Daoy (cell line): ENCODE measurements at regions not wholly inside any gene's neighbourhood (a gene's known extent, or its start where the extent isn't known, plus 50 kb on each side); places are given as distances from the start of the nearest gene placed in this dataset.
A peak's percentile ranks its signal among the peaks of the same experiment; 100 is the strongest.

Experiments
- DNase-seq: peaks from one replicate; pipeline ENCODE4 v3.0.0-alpha.2; 2015; ENCODE audit warnings: low read depth

DNA sequence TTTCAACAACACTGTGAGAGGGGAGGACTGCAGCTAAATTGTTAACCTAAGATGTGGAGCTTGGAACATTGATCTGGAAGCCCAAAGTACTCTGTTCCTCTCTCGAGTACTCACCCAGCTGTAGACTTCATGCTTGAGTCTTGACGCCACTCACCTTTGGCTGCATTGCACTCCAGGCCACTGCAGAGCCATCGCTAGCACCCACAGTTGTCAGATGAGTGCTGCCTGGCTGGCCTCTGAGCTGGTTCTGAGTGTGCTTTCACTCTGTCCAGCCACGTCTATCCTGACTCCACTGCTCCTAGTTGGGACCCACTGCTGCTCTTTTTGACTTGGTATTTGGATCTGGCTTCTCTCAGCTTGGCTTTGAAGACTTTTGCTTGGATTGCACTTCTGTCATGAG is 552.1 kb downstream of the DCDC2C start:
- no peak for DNase-seq

DNA sequence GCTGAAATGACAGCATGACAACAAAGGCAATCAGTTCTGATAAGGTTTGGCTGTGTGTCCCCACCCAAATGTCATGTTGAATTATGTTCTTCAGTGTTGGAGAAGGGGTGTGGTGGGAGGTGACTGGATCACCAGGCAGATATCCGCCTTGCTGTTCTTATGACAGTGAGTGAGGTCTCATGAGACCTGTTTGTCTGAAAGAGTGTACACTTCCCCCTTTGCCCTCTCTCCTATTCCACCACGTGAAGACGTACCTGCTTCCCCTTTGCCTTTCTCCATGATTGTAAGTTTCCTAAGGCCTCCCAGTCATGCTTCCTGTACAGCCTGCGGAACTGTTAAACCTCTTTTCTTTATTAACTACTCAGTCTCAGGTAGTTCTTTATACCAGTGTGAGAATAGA is 553.0 kb downstream of the DCDC2C start:
- no peak for DNase-seq

DNA sequence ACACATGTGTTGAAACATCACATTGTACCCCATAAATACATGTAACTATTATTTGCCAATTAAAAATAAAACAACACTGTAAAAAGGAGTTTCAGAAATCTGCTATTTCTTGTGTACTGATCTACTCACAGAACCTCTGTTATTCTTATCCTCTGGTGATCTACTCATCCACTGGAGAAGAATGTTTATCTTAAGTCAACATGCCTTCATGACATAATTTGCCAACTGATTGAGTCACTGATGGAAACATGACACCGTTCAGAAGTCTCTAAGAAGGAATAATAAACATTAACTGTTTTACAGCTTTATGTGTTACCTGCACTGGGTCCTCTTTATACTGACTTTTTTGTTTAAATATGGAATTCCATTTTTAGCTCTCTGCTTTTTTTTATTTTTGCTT is 555.2 kb downstream of the DCDC2C start:
- DNase-seq, result peak; percentile 70

DNA sequence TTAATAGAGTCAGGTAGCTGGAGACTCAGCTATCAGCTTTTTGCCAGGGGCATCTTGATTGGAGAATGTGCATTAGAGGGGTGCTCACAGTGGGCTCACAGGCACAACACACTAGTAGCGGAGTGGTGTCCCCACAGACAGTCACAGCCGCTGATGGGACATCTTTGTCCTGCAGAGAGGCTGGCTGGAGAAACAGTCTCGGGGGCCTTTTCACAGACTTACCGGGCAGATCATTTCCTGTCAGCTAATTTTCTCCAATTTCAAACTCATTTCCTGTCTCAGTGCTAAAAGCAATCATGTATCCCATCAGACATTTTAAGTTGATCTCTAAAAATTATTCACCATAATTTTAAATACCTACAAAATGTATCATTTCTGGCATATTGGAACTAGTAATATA is 562.6 kb downstream of the DCDC2C start:
- no peak for DNase-seq

DNA sequence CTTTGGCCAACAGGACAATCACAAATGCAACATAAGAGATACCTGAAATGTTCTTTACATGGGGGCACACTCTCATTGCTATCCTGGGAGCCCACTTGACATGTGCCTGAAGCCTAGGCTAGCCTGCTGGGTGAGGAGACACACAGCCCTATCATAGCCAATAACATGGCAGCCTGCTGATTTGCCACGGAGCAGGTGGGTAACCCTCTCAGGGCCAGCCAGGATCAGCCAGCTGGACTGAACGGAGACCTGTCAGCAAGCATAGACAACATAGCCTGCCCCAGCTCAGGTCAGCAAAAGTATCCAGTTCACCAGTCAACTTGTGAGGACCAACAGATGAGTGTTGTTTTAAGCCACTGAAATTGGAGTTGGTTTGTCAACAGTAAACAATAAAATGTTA is 566.5 kb downstream of the DCDC2C start:
- DNase-seq, result no peak

DNA sequence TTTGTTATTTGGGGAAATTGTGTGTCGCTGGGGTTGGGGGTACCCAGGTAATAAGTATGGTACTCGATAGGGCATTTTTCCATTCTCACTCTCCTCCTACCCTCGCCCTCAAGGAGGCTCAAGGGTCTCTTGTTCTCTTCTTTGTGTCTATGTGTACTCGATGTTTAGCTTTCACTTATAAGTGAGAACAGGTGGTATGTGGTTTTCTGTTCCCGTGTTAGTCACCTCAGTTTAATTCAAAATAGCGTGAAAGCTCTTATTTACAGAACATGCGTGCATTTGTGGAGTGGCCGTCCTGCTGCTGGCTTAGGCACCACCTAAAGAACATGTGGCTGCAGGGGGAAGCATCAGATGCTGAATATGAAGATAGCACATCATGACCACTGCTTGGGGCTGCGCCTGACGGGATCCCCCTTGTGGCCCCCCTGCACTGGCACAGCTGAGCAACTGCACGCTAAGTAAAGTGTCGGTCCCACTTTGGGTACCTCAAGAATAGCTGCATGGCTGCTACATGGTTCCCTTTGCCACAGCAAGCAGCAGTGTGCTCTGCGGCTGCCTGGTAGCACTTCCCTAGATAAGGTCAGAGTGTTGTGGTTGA is 569.0 kb downstream of the DCDC2C start:
- DNase-seq, result peak; percentile 35

DNA sequence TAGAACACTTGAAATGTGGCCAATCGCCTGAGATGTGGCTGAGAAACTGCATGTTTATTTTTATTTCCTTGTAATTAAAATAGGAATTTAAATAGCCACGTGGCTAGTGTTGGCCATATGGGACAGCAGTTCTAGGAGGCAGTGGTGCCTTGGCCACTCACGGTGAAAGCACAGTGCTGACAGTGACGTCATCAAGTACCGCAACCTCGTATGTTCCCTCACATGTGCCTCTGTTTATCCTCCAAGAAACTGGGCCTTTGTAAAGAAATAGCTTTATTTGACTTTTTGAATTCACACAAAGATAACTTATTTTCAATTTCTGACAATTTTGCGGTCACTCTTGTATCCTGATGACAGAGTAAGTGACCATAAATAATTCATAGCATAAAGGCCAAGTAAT is 575.0 kb downstream of the DCDC2C start:
- no peak for DNase-seq

DNA sequence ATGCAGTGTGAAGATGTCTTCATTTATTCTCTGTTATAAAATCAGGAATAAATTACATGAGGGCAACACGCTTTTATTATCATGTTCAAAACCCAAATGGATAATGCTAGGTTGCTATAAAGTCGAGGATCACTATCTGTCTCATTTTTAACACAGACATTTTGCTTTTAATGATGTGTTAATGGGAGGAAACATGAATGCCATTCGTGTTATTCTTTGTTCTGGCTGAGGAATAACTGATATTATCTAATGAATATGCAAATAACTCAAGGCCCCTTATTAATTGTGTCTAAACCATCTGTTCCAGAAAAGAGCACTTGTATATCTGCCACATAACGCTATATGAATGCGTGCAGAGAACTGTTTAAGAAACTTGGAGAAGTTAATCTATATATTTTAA is 576.1 kb downstream of the DCDC2C start:
- no peak for DNase-seq

DNA sequence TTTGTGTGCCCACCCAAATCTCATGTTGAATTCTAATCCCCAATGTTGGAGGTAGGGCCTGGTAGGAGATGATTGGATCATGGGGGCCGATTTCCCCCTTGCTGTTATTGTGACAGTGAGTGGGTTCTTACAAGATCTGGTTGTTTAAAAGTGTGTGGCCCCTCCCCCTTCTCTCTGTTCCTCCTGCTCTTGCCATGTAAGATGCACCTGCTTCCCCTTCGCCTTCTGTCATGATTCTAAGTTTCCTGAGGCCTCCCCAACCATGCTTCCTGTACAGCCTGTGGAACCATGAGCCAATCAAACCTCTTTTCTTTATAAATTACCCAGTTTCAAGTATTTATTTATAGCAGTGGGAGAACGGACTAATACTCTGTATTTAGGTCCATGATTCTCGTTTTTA is 588.1 kb downstream of the DCDC2C start:
- no peak for DNase-seq

DNA sequence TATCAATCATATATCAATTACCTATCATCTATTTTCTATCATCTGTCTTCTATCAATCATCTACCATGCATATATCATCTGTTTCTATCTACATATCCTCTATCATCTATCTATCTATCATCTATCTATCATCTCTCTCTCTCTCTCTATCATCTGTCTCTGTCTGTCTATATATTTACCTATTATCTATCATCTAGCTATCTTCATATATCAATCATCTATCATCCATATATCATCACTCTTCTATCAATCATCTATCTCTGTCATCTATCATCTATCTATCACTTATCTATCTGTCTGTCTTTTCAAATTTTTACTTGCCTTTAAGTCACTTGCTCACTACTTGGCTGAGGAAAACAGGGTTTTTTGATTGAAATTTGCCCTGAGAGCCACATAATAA is 592.3 kb downstream of the DCDC2C start:
- no peak for DNase-seq

DNA sequence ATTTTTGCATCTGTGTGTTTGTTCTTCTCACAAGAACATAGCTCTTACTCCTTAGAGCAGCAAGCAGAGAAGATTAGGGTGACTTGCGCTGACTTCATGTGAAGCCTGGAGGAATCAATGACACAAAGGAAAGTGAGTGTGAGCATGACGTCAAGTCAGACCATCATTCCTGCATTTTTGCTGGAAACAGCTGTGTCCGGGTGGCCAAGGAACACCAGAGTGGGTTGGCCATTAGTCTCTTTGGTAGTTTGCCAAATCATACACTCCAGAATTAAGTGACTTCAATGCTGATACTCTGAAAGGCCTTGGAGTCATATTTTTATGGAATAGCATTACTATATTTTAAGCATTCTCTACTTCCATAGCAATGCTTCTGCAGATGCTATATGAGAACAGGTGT is 597.2 kb downstream of the DCDC2C start:
- no peak for DNase-seq

DNA sequence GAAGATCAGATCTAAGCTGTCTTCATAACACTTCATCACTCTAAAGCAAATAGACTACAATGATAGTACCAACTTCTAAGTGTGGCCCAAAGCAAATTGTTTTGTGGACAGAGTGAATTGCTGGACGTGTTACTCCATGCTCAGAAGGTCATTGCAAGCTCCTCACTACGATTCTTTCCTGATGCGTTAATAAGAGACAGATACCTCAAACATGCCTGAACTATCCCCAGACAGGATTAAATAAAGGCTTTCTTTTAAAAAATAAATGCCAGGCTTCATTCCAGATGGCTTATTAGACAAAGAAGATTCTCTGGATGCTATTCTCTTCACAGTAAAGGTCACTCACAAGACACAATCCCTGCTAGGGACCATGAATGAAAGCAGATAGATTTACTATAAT is 621.2 kb downstream of the DCDC2C start:
- no peak for DNase-seq

DNA sequence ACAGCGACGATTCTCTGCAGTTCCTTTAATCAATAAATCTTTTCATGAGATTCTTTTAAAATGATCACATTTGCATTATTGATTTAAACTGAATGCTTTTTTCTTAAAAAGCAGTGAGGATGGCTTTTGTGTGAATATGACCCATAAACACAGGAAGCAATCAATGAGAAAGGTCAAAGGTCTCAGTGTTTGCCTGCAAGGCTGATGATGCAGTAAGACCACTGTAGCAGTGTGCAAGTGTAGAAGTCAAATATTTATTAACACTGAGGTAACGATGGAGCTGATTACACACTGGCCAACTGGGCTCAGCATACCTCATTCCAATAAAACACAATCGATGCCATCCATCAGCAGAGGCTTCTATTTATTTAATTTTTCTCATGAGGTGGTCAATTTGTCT is 633.5 kb downstream of the DCDC2C start:
- no peak for DNase-seq

DNA sequence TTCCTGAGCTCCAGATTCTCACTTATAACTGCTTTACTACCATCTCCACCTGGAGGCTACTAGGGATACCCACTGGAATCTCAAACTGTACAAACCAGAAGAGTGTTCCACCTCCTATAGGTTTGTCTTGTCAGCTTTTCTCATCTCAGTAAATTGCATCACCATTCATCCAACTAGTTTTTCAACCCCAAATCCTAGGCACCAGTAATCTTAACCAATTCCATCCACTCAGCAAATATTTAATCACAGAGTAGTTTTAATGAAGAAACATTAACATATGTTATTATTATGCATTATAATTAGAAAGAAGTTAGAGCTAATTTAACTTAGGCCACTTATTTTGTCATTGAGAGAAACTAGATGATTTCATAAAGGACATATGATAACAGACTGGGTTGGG is 635.0 kb downstream of the DCDC2C start:
- no peak for DNase-seq

DNA sequence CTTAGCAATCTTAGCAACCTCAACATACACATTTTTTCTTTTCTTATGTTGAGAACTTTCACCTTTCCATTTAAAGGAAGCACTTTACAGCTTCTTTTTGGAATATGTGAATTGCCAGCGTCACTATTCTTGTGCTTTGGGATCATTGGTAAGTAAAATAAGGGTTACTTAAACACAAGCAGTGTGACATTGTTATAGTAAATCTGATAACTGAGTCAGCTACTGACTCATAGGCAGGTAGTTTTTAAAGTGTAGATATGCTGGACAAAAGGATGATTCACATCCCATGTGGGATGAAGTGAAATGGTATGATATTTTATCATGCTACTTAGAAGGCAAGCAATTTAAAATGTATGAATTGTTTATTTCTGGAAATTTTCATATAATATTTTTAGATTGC is 637.2 kb downstream of the DCDC2C start:
- DNase-seq, result peak; percentile 43

DNA sequence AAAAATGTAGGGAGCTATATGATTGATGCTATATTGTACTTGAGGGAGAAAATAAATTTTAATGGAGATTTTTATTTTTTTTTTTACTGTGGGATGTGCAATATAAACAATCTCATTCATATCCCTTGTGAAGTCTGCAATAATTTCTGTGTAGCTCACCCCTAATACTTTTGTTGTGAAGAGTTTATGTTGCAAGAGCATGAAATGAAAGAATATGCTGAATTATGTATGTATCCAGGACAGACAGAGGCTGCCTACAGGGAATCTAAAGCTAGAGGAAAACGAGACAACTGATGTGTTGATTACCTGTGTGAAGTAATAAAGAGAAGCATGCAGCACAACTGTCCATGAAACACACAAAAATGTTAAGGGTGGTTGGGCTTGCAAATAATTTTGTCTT is 643.3 kb downstream of the DCDC2C start:
- no peak for DNase-seq

DNA sequence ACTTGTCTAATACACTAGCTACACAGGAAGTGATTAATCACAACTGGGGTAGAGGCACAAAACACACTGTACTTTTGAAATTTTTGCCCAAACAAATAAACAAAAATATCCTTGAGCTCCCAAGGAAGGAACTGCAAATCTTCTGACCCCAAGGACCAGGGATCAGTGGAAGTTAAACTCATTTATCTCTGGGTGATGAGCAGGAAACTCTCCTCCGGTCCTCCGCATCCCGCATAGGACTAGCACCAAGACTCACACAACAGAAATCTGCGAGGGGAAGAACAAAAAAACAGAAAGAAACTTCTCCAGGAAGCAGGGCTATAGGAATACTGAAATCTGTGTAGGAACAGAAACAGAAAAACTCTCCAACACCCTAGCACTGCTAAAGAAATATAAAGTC is 650.3 kb downstream of the DCDC2C start:
- no peak for DNase-seq

DNA sequence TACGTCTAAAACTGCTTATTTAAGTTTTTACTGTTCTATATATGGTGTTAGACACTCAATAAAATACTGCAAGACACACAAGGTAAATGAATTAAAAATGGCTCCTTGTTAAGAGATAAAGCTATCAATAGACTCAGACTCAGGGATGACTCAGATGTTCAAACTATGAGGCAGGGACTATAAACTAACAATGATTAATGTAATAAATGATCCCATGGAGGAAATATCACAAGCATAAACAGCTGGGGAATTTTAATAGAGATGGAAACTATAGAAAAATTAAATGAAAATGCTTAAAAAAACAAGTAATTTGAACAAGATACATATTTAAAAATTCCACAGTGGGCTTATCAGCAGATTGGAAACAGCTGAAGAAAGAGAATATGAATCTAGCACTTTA is 650.8 kb downstream of the DCDC2C start:
- no peak for DNase-seq

DNA sequence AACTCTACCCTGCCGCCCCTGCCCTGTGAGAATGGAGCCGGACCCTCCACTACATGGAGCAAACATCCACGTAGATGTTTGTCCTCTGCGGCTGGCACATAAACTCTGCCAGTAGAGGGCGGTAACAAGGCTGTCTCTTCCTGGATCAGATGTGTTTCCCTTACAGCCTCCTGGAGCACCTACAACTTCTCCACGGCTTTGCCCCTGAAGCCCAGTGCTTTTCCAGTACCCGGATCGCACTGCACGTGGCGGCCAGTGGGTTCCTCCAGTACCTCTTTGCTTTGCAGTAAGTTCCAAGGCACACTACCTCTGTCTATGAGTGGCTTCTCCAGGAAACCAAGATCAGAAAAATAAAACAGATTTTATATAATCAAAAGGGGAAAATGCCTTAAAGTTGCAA is 651.3 kb downstream of the DCDC2C start:
- DNase-seq, result peak; percentile 67

DNA sequence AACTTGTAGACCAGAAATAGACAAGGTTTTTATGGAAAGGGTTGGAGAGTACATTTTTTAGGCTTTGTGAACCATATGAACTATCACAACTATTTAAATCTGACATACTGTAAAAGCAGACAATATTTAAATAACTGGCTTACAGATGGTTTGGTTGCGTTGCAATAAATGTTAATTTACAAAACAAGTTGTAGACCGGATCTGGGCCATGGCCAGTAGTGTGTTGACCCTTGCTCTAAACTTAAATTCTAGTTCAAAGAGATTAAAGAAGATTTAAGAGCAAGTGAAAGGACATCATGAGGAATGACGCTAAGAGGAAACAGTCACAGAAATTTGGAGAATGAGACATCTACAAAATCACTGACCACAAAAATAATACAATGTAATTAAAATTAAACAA is 652.7 kb downstream of the DCDC2C start:
- no peak for DNase-seq

DNA sequence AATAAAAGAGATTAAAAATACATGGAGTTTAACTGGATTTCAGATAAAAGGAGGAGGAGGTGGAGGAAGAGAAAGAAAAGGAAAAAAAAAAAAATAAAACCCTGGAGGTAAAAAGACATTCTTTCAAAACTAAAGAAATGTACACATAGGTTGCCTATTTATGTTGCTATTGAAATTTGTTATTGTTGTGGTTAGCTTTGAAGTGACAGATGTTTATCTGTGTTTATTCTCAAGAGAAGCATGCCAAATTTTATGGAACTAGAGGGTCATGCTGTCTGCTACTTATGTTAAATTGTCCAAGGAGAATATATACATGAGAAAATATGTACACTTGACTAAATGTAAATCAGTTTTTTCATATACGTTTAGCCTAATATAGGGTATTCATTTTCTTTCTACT is 653.2 kb downstream of the DCDC2C start:
- DNase-seq, result no peak

DNA sequence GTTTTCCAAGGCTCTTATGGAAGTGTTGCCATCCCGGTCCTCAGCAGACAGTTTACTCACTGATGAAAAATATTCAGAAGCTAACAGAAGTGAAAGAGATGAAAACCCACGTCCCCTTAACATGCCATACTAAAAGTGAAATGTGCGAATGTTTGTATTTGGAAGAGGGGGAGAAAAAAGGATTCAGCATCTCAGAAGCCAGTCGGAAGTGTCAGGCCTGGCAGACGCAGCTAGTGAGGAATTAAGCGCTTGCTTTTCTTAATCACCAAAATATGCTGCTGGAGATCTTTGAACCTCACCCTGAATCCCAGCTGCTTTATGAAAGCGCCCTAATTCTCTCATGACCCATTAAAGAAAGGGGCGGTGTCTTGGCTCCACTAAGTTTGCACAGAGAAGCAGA is 653.7 kb downstream of the DCDC2C start:
- DNase-seq, result no peak

DNA sequence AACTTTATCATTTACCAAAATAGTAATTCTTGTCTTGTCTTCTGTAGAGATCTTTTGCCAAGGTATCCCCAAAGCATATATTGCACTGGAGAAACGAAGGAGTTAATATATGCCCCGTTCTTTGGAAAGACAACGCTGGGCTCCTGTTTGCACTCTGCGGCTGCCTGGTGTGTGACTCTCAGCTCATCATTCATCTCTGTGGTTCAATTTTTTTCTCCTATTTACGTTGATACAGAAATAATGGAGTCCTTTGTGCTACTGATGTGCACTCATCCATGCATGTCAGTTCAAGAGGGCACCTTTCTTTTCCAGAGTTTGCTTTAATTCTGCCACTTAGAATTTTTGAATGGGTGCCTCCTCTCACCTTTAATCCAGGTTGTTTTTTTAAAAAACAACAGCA is 655.5 kb downstream of the DCDC2C start:
- DNase-seq, result no peak

DNA sequence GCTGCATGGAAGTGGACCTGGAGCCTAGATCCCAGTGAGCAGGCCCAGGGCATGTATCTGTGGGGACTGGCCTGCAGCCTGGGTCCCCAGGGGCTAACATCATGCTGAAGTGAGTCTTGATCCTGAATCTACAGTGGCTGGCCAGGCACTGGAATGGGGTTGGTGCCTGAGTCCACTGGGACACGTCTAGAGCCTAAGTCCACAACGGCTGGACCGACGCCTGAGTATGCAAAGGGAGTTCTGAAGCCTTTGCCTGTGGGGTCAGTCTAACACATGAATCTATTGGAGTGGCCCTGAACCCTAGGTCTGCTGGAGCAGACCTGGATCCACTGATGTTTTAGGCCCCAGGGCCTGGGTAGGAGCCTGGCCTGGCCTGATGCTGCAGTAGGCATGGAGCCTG is 665.5 kb downstream of the DCDC2C start:
- DNase-seq, result no peak
